Loucy (cell line): ENCODE measurements at regions not wholly inside any gene's neighbourhood (a gene's known extent, or its start where the extent isn't known, plus 50 kb on each side); places are given as distances from the start of the nearest gene placed in this dataset.

Source experiments
- H2AFZ ChIP-seq: fragments of 200-600 bp; sonication (generic); 2 replicates; pipeline ENCODE4 v1.6.0; 2016; ENCODE audit warnings: antibody characterized with exemption, mild to moderate bottlenecking, low read length, moderate library complexity
- H3F3A ChIP-seq: fragments of 200-600 bp; 2 replicates; pipeline ENCODE4 v1.6.0; 2016; ENCODE audit warnings: antibody characterized with exemption, low read depth, mild to moderate bottlenecking
- H3K27me3 ChIP-seq: fragments of 200-600 bp; sonication (generic); 2 replicates; pipeline ENCODE4 v1.6.1; 2014; ENCODE audit warnings: low read length, mild to moderate bottlenecking; ENCODE audit not compliant: insufficient read depth, poor library complexity, severe bottlenecking
- H3K36me3 ChIP-seq: fragments of 200-600 bp; sonication (generic); 2 replicates; pipeline ENCODE4 v1.6.1; 2016; ENCODE audit warnings: low read length; ENCODE audit not compliant: insufficient read depth
- H3K4me1 ChIP-seq: fragments of 200-600 bp; sonication (generic); 2 replicates; pipeline ENCODE4 v1.5.1; 2014; ENCODE audit warnings: low read length, mild to moderate bottlenecking; ENCODE audit not compliant: insufficient read depth, poor library complexity, severe bottlenecking
- H3K4me2 ChIP-seq: fragments of 200-600 bp; sonication (generic); 2 replicates; pipeline ENCODE4 v1.6.0; 2014; ENCODE audit warnings: antibody characterized with exemption, low read length, low read depth, mild to moderate bottlenecking; ENCODE audit not compliant: poor library complexity, severe bottlenecking
- H3K4me3 ChIP-seq: fragments of 200-600 bp; sonication (generic); 2 replicates; pipeline ENCODE4 v1.5.1; 2014; ENCODE audit warnings: low read length, mild to moderate bottlenecking, mixed read lengths; ENCODE audit not compliant: poor library complexity, severe bottlenecking
- H3K79me2 ChIP-seq: fragments of 200-600 bp; sonication (generic); 2 replicates; pipeline ENCODE4 v1.6.1; 2014; ENCODE audit warnings: low read length; ENCODE audit not compliant: insufficient read depth
- H3K9ac ChIP-seq: fragments of 200-600 bp; sonication (generic); 2 replicates; pipeline ENCODE4 v1.6.0; 2014; ENCODE audit warnings: mild to moderate bottlenecking, low read depth, low read length, moderate library complexity; ENCODE audit not compliant: poor library complexity, severe bottlenecking
- H3K9me2 ChIP-seq: fragments of 200-600 bp; sonication (generic); replicated peaks from 2 replicates; pipeline ENCODE4 v1.6.1; 2016; ENCODE audit warnings: low read depth, low read length, mixed read lengths
- H3K9me3 ChIP-seq: fragments of 200-600 bp; sonication (generic); 2 replicates; pipeline ENCODE4 v1.6.1; 2014; ENCODE audit warnings: mild to moderate bottlenecking, antibody characterized with exemption, low read length, low read depth; ENCODE audit not compliant: insufficient read depth
- H4K20me1 ChIP-seq: fragments of 200-600 bp; sonication (generic); 2 replicates; pipeline ENCODE4 v1.6.0; 2014; ENCODE audit warnings: antibody characterized with exemption, low read length, mild to moderate bottlenecking; ENCODE audit not compliant: insufficient read depth, poor library complexity, severe bottlenecking
- CTCF ChIP-seq: fragments of 200-600 bp; sonication (generic); conservative IDR thresholded peaks from 2 replicates; pipeline ENCODE4 v1.5.1; 2014; ENCODE audit warnings: mild to moderate bottlenecking, antibody characterized with exemption, low read length
- EZH2phosphoT487 ChIP-seq: fragments of 200-600 bp; IDR thresholded peaks from 2 replicates; pipeline ENCODE4 v1.6.1; 2018; ENCODE audit warnings: antibody characterized with exemption, mild to moderate bottlenecking, moderate library complexity, borderline replicate concordance

GRCh38 chr13:105282406-105283285 lies 1252.8 kb downstream of the EFNB2 start:
- Histone ChIP-seq H3K9me3 (no peaks in the 10 kb centered on the region), H3F3A (no peaks in the 10 kb centered on the region), H3K4me2 (no peak overlapping the region), H3K9ac (no peak overlapping the region), H3K4me3 (no peak overlapping the region), H3K79me2 (no peaks in the 10 kb centered on the region), H3K9me2 (no peaks in the 10 kb centered on the region), H4K20me1 (no peaks in the 10 kb centered on the region), H3K36me3 (no peaks in the 10 kb centered on the region), H2AFZ (peak overlapping the region; percentile 3; the same call in 1 of the 2 replicates), H3K27me3 (no peaks in the 10 kb centered on the region), H3K4me1 (no peaks in the 10 kb centered on the region)
- no peak for TF ChIP-seq EZH2phosphoT487
- TF ChIP-seq CTCF, result no peak

- no peak overlapping the region for H2AFZ ChIP-seq
- H3K4me1 ChIP-seq, result no peaks in the 10 kb centered on the region
- no peaks in the 10 kb centered on the region for H3K9me2 ChIP-seq
Observed at GRCh38 chr13:105278943-105279381, 1256.5 kb downstream of the EFNB2 start.

GRCh38 chr13:105276571-105276970 lies 1258.9 kb downstream of the EFNB2 start:
- H3K4me3 ChIP-seq, result no peak overlapping the region
- H3K4me1 ChIP-seq, result no peaks in the 10 kb centered on the region
- no peaks in the 10 kb centered on the region for H3K27me3 ChIP-seq
- H3F3A ChIP-seq, result no peaks in the 10 kb centered on the region
- no peaks in the 10 kb centered on the region for H4K20me1 ChIP-seq
- H3K9me3 ChIP-seq, result no peaks in the 10 kb centered on the region
- no peak overlapping the region for H3K4me2 ChIP-seq
- no peaks in the 10 kb centered on the region for H3K9me2 ChIP-seq
- no peak overlapping the region for H2AFZ ChIP-seq
- TF ChIP-seq CTCF (no peak), EZH2phosphoT487 (no peak)
- H3K9ac ChIP-seq, result no peak overlapping the region
- no peaks in the 10 kb centered on the region for H3K36me3 ChIP-seq
- H3K79me2 ChIP-seq, result no peaks in the 10 kb centered on the region

More at GRCh38 chr13:105278943-105279381, 1256.5 kb downstream of the EFNB2 start:
- Histone ChIP-seq H3K4me2 (no peak overlapping the region), H3F3A (no peaks in the 10 kb centered on the region), H3K9me3 (no peaks in the 10 kb centered on the region), H3K4me3 (no peak overlapping the region), H4K20me1 (no peaks in the 10 kb centered on the region), H3K79me2 (no peaks in the 10 kb centered on the region), H3K9ac (no peak overlapping the region), H3K27me3 (no peaks in the 10 kb centered on the region), H3K36me3 (no peaks in the 10 kb centered on the region)
- TF ChIP-seq CTCF (no peak), EZH2phosphoT487 (no peak)
